ENCODE measurements at regions not wholly inside any gene's neighbourhood (a gene's known extent, or its start where the extent isn't known, plus 50 kb on each side); places are given as distances from the start of the nearest gene placed in this dataset.

- Histone ChIP-seq H3K4me1 (ENCODE audit: control insufficient read depth, insufficient read depth, low read length) (no peaks in the 10 kb centered on the region), H3K27me3 (ENCODE audit: control insufficient read depth, insufficient read depth, low read length) (peaks cover 8% of the 10 kb centered on the region; the same call in 1 of the 2 replicates), H3K36me3 (ENCODE audit: control insufficient read depth, insufficient read depth, low read length) (no peaks in the 10 kb centered on the region), H3K9me3 (ENCODE audit: control insufficient read depth, insufficient read depth, low read depth, low read length) (no peaks in the 10 kb centered on the region), H3K4me3 (ENCODE audit: low read depth in 2 of 2, low read length in 2 of 2) (no peak overlapping the region), H3K27ac (ENCODE audit: low read length) (no peak overlapping the region)
- in situ Hi-C loops (cut with HindIII; ENCODE audit: low pct_unique_long_range_greater_than_20kb, low sequenced_read_pairs) (no loop called here), intact Hi-C loops (cut with micrococcal nuclease; ENCODE audit: unreplicated experiment) (no loop called here)
- no peak for ATAC-seq
- CTCF ChIA-PET, result no interaction called here
- no TSS peak for BruUV-seq (replicated peaks)
- no peak for TF ChIP-seq POLR2AphosphoS5 (IDR thresholded peaks at IDR 0.05; ENCODE audit: low read depth, low read length)
- TF ChIP-seq SIN3A (IDR thresholded peaks at IDR 0.05; ENCODE audit: borderline replicate concordance, insufficient read depth, low read depth, low read length), result no peak
- TF ChIP-seq REST (IDR thresholded peaks at IDR 0.05; ENCODE audit: insufficient read depth in 1 of 2, low read depth in 2 of 2, low read length in 1 of 2), result no peak
- no peak for TF ChIP-seq TCF7L2 (IDR thresholded peaks at IDR 0.05; ENCODE audit: low read depth, low read length)
- TF ChIP-seq CTCF (IDR thresholded peaks at IDR 0.05), result no peak
- POLR2A ChIA-PET, result no interaction called here
- DNase-seq (ENCODE audit: low read depth, low spot score), result no peak
Observed at GRCh38 chr12:4211372-4211771, 62.2 kb upstream of the CCND2 start.

- in situ Hi-C loops (cut with HindIII; ENCODE audit: low pct_unique_long_range_greater_than_20kb, low sequenced_read_pairs) (no loop called here), intact Hi-C loops (cut with micrococcal nuclease; ENCODE audit: unreplicated experiment) (no loop called here)
- no peaks in the 10 kb centered on the region for H3K36me3 ChIP-seq (ENCODE audit: control insufficient read depth, insufficient read depth, low read length)
- DNase-seq (ENCODE audit: low read depth, low spot score), result no peak
- H3K9me3 ChIP-seq (ENCODE audit: control insufficient read depth, insufficient read depth, low read depth, low read length), result no peaks in the 10 kb centered on the region
- no peak for TF ChIP-seq POLR2AphosphoS5 (IDR thresholded peaks at IDR 0.05; ENCODE audit: low read depth, low read length)
- no peak for TF ChIP-seq CTCF (IDR thresholded peaks at IDR 0.05)
- no peak for TF ChIP-seq REST (IDR thresholded peaks at IDR 0.05; ENCODE audit: insufficient read depth in 1 of 2, low read depth in 2 of 2, low read length in 1 of 2)
- TF ChIP-seq SIN3A (IDR thresholded peaks at IDR 0.05; ENCODE audit: borderline replicate concordance, insufficient read depth, low read depth, low read length), result no peak
- no peak for TF ChIP-seq TCF7L2 (IDR thresholded peaks at IDR 0.05; ENCODE audit: low read depth, low read length)
- peaks cover 11% of the 10 kb centered on the region; the same call in 1 of the 2 replicates for H3K27me3 ChIP-seq (ENCODE audit: control insufficient read depth, insufficient read depth, low read length)
- no peak overlapping the region for H3K27ac ChIP-seq (ENCODE audit: low read length)
- H3K4me1 ChIP-seq (ENCODE audit: control insufficient read depth, insufficient read depth, low read length), result no peaks in the 10 kb centered on the region
- H3K4me3 ChIP-seq (ENCODE audit: low read depth in 2 of 2, low read length in 2 of 2), result no peak overlapping the region
- no TSS peak for BruUV-seq (replicated peaks)
- ATAC-seq, result no peak
- ChIA-PET POLR2A (no interaction called here), CTCF (no interaction called here)
Observed at GRCh38 chr12:4210183-4210582, 63.4 kb upstream of the CCND2 start.
